H1 (cell line): ENCODE measurements at regions not wholly inside any gene's neighbourhood (a gene's known extent, or its start where the extent isn't known, plus 50 kb on each side); places are given as distances from the start of the nearest gene placed in this dataset.

Source experiments
- CTCF ChIA-PET: fragments of 300-600 bp; sonication (Branson Sonifier 250); formaldehyde crosslinking; loops from one replicate; lab custom pipeline; 2021; ENCODE audit not compliant: partially characterized antibody; lab: Charles Lee
- POLR2A ChIA-PET: fragments of 300-600 bp; sonication (Branson Sonifier 250); formaldehyde crosslinking; loops from one replicate; lab custom pipeline; 2021; ENCODE audit warnings: inconsistent platforms; ENCODE audit not compliant: partially characterized antibody; lab: Charles Lee
- DNase-seq, 2 experiments: peaks; one replicate each; pipeline versions ENCODE4 v3.0.0 to v3.0.0-alpha.2; 2010 to 2022; ENCODE audit warnings: low spot score in 2 of 2, low read depth in 1 of 2, mixed read lengths in 1 of 2
- FAIRE-seq: peaks from 2 replicates; lab custom pipeline; 2011; peaks lifted over from hg19 to GRCh38; lab: Jason Lieb, UNC
- H2AFZ ChIP-seq: 2 replicates; pipeline ENCODE4 v1.8.1; 2012; ENCODE audit warnings: low read length, inconsistent platforms
- H2AK5ac ChIP-seq: 2 replicates; pipeline ENCODE4 v1.6.1; 2013; ENCODE audit warnings: low read depth, low read length
- H2BK120ac ChIP-seq: replicated peaks from 2 replicates; pipeline ENCODE3; 2013; ENCODE audit warnings: low read depth, low read length, inconsistent platforms
- H2BK12ac ChIP-seq: 2 replicates; pipeline ENCODE4 v1.6.1; 2013; ENCODE audit warnings: low read depth, low read length
- H2BK15ac ChIP-seq: 2 replicates; pipeline ENCODE4 v1.6.1; 2013; ENCODE audit warnings: low read length
- H2BK20ac ChIP-seq: 2 replicates; pipeline ENCODE4 v1.6.1; 2013; ENCODE audit warnings: low read length
- H2BK5ac ChIP-seq: 2 replicates; pipeline ENCODE4 v1.6.1; 2013; ENCODE audit warnings: low read depth, low read length
- H3K14ac ChIP-seq: 2 replicates; pipeline ENCODE4 v1.6.1; 2013; ENCODE audit warnings: inconsistent platforms; ENCODE audit not compliant: insufficient read length
- H3K18ac ChIP-seq: 2 replicates; pipeline ENCODE4 v1.6.1; 2013; ENCODE audit warnings: low read length; ENCODE audit errors: extremely low read depth
- H3K23ac ChIP-seq: 2 replicates; pipeline ENCODE4 v1.6.1; 2013; ENCODE audit warnings: inconsistent platforms; ENCODE audit not compliant: insufficient read length
- H3K23me2 ChIP-seq: 2 replicates; pipeline ENCODE4 v1.6.1; 2013; ENCODE audit warnings: low read depth, low read length
- H3K27ac ChIP-seq: 2 replicates; pipeline ENCODE4 v1.6.1; 2011; ENCODE audit warnings: low read depth, low read length, inconsistent platforms
- H3K27me3 ChIP-seq, 4 experiments: replicated peaks in 1 of 4; 1 replicate in 1 of 4; 2 replicates in 3 of 4; pipeline versions ENCODE4 v1.6.1 to v1.8.1; 2011 to 2013; ENCODE audit warnings: low read length in 3 of 4, mild to moderate bottlenecking in 3 of 4, inconsistent platforms in 2 of 4, mixed read lengths in 2 of 4, moderate library complexity in 1 of 4; ENCODE audit not compliant: control insufficient read depth in 3 of 4, insufficient read depth in 3 of 4; ENCODE audit errors: extremely low read depth in 1 of 4
- H3K36me3 ChIP-seq, 4 experiments: 2 replicates each; pipeline versions ENCODE4 v1.6.1 to v1.8.1; 2011 to 2013; ENCODE audit warnings: mild to moderate bottlenecking in 4 of 4, low read length in 3 of 4, moderate library complexity in 2 of 4, control low read depth in 1 of 4, inconsistent platforms in 1 of 4; ENCODE audit not compliant: insufficient read depth in 4 of 4, control insufficient read depth in 2 of 4
- H3K4ac ChIP-seq: replicated peaks from 2 replicates; pipeline ENCODE3; 2013; ENCODE audit warnings: low read length, low read depth, mixed read lengths, inconsistent platforms; ENCODE audit not compliant: insufficient read length
- H3K4me1 ChIP-seq, 4 experiments: replicated peaks in 1 of 4; 1 replicate in 1 of 4; 2 replicates in 3 of 4; pipeline versions ENCODE4 v1.6.1 to v1.8.1; 2011 to 2013; ENCODE audit warnings: low read length in 3 of 4, inconsistent platforms in 2 of 4, mixed read lengths in 1 of 4; ENCODE audit not compliant: insufficient read depth in 4 of 4, control insufficient read depth in 3 of 4
- H3K4me2 ChIP-seq, 2 experiments: 2 replicates each; pipeline versions ENCODE4 v1.6.1 to v1.8.1; 2011 to 2013; ENCODE audit warnings: low read depth in 2 of 2, low read length in 2 of 2, control low read depth in 1 of 2, inconsistent platforms in 1 of 2, mild to moderate bottlenecking in 1 of 2; ENCODE audit not compliant: insufficient read depth in 1 of 2
- H3K4me3 ChIP-seq, 4 experiments: fragments of 200-600, 300-600 bp in 1 of 4; sonication (generic), shearing (Covaris generic), sonication (Bioruptor Twin) in 1 of 4; 2 replicates each; pipeline versions ENCODE4 v1.5.1 to v1.8.1; 2011 to 2016; ENCODE audit warnings: low read length in 4 of 4, low read depth in 3 of 4, control low read depth in 2 of 4, inconsistent platforms in 2 of 4, mild to moderate bottlenecking in 2 of 4, mixed read lengths in 1 of 4, moderate library complexity in 1 of 4; ENCODE audit not compliant: insufficient read depth in 2 of 4; ENCODE audit errors: extremely low read depth in 1 of 4
- H3K56ac ChIP-seq: replicated peaks from 2 replicates; pipeline ENCODE3; 2013; ENCODE audit warnings: low read depth, mild to moderate bottlenecking, mixed read lengths, low read length, inconsistent platforms; ENCODE audit not compliant: insufficient read length
- H3K79me1 ChIP-seq: 2 replicates; pipeline ENCODE4 v1.6.1; 2013; ENCODE audit warnings: low read depth, low read length, control low read depth
- H3K79me2 ChIP-seq, 2 experiments: 2 replicates each; pipeline versions ENCODE4 v1.6.1 to v1.8.1; 2012 to 2013; ENCODE audit warnings: low read length in 2 of 2, mild to moderate bottlenecking in 2 of 2, inconsistent platforms in 1 of 2; ENCODE audit not compliant: insufficient read depth in 2 of 2, control insufficient read depth in 1 of 2
- H3K9ac ChIP-seq, 4 experiments: replicated peaks in 1 of 4; 1 replicate in 1 of 4; 2 replicates in 3 of 4; pipeline versions ENCODE4 v1.6.1 to v1.8.1; 2011 to 2013; ENCODE audit warnings: low read depth in 3 of 4, low read length in 3 of 4, control low read depth in 2 of 4, mild to moderate bottlenecking in 2 of 4, moderate library complexity in 2 of 4, inconsistent platforms in 1 of 4; ENCODE audit errors: extremely low read depth in 1 of 4
- H3K9me3 ChIP-seq, 2 experiments: 2 replicates each; pipeline versions ENCODE4 v1.6.1 to v1.8.1; 2012 to 2013; ENCODE audit warnings: mild to moderate bottlenecking in 2 of 2, moderate library complexity in 2 of 2, control low read depth in 1 of 2, inconsistent platforms in 1 of 2, low read depth in 1 of 2, low read length in 1 of 2, mixed read lengths in 1 of 2; ENCODE audit not compliant: insufficient read depth in 2 of 2
- H4K20me1 ChIP-seq, 2 experiments: replicated peaks in 1 of 2; 2 replicates each; pipeline versions ENCODE3 to v1.8.1; 2011 to 2013; ENCODE audit warnings: inconsistent platforms in 2 of 2, low read length in 2 of 2, mild to moderate bottlenecking in 1 of 2; ENCODE audit not compliant: insufficient read depth in 2 of 2, control insufficient read depth in 1 of 2
- H4K5ac ChIP-seq: 2 replicates; pipeline ENCODE4 v1.6.1; 2013; ENCODE audit warnings: low read length, low read depth, mixed read lengths, inconsistent platforms; ENCODE audit not compliant: insufficient read length
- H4K8ac ChIP-seq: 2 replicates; pipeline ENCODE4 v1.8.0; 2013; ENCODE audit warnings: mild to moderate bottlenecking, moderate library complexity, low read length, inconsistent platforms; ENCODE audit not compliant: insufficient read depth; ENCODE audit errors: extremely low read depth
- H4K91ac ChIP-seq: replicated peaks from 2 replicates; pipeline ENCODE3; 2013; ENCODE audit warnings: low read length, mixed read lengths, inconsistent platforms; ENCODE audit not compliant: insufficient read length
- ATF3 ChIP-seq: IDR thresholded peaks from 2 replicates; pipeline ENCODE4 v1.6.1; 2011; ENCODE audit warnings: low read depth, mild to moderate bottlenecking, low read length; ENCODE audit not compliant: insufficient read depth
- GABPA ChIP-seq: IDR thresholded peaks from 2 replicates; pipeline ENCODE4 v1.6.1; 2011; ENCODE audit warnings: mild to moderate bottlenecking, low read length, moderate library complexity, borderline replicate concordance; ENCODE audit not compliant: insufficient read depth
- JUN ChIP-seq: IDR thresholded peaks from 2 replicates; pipeline ENCODE4 v1.6.1; 2011; ENCODE audit warnings: low read depth, mild to moderate bottlenecking, improper control_type of control experiment, low read length
- JUND ChIP-seq: IDR thresholded peaks from 2 replicates; pipeline ENCODE4 v1.6.1; 2011; ENCODE audit warnings: mild to moderate bottlenecking, improper control_type of control experiment, low read length
- MAFK ChIP-seq: IDR thresholded peaks from 2 replicates; pipeline ENCODE4 v1.6.1; 2012; ENCODE audit warnings: low read depth, mild to moderate bottlenecking, improper control_type of control experiment, low read length
- PHF8 ChIP-seq: fragments of 200-600 bp; sonication (generic); conservative IDR thresholded peaks from 2 replicates; pipeline ENCODE4 v1.7.1; 2012; ENCODE audit warnings: low read depth, mild to moderate bottlenecking, inconsistent platforms, low read length, moderate library complexity
- RAD21 ChIP-seq, 2 experiments: IDR thresholded peaks in 1 of 2; conservative IDR thresholded peaks in 1 of 2; 2 replicates each; pipeline ENCODE4 v1.6.1; 2011; ENCODE audit warnings: low read depth in 2 of 2, low read length in 2 of 2, improper control_type of control experiment in 1 of 2, inconsistent platforms in 1 of 2, mild to moderate bottlenecking in 1 of 2, moderate library complexity in 1 of 2
- RBBP5 ChIP-seq: IDR thresholded peaks from 2 replicates; pipeline ENCODE4 v1.7.1; 2012; ENCODE audit warnings: low read depth, mild to moderate bottlenecking, inconsistent platforms, low read length, moderate library complexity, borderline replicate concordance
- SAP30 ChIP-seq: fragments of 300-600 bp; sonication (generic); IDR thresholded peaks from 2 replicates; pipeline ENCODE4 v1.7.1; 2012; ENCODE audit warnings: low read length, moderate library complexity, mild to moderate bottlenecking, inconsistent platforms; ENCODE audit not compliant: insufficient read depth, insufficient replicate concordance

DNA sequence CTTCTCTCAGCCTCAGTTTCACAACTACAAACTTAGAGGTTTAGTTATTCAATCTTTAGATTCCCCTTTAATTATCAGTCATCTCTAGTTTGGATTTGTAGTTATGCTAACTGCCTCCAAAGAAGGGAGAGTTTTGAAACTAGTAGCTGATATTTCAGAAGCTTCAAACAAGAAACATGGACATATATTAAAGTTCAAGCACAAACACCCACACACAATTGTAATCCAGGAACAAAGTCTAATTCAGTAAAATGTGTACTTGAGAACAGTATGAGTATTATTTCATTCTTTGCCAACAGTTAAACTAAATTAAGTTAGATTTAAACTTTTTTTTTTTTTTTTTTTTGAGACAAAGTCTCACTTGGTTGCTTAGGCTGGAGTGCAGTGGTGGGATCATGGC is 71.2 kb upstream of the ABCA1 start:
- Histone ChIP-seq H3K23me2 (no peaks in the 10 kb centered on the region), H3K23ac (no peak overlapping the region), H4K20me1 (no peaks in the 10 kb centered on the region), H3K27me3 (no peaks in the 10 kb centered on the region), H2BK15ac (no peak overlapping the region), H2BK120ac (no peak overlapping the region), H4K91ac (no peak overlapping the region), H2BK12ac (no peak overlapping the region), H4K5ac (no peak overlapping the region), H2AK5ac (no peak overlapping the region), H2BK20ac (no peak overlapping the region), H3K4me3 (no peak overlapping the region), H2AFZ (no peak overlapping the region), H4K8ac (no peak overlapping the region), H3K4ac (no peak overlapping the region), H3K36me3 (no peaks in the 10 kb centered on the region), H3K14ac (no peak overlapping the region), H3K27ac (no peak overlapping the region), H3K4me1 (peaks cover 2 to 8% (median 5%) of the 10 kb centered on the region in 4 experiments; a peak in 4 of 7 replicates), H3K4me2 (no peak overlapping the region), H3K56ac (no peak overlapping the region), H3K9me3 (no peaks in the 10 kb centered on the region), H2BK5ac (no peak overlapping the region), H3K9ac (no peak overlapping the region), H3K18ac (no peak overlapping the region), H3K79me2 (no peaks in the 10 kb centered on the region), H3K79me1 (no peaks in the 10 kb centered on the region)
- ChIA-PET CTCF (interaction anchor here (0.8 to 1.9 kb wide), 2 partner anchors 72 to 439 kb away, joined by 3 to 4 read pairs; no protein-coding TSS in a partner anchor), POLR2A (no interaction called here)
- DNase-seq (no peak), FAIRE-seq (no peak)
- TF ChIP-seq MAFK (no peak), RAD21 (IDR thresholded peaks at IDR 0.05 in 1 of 2, conservative IDR thresholded peaks at IDR 0.05 in 1 of 2; ENCODE audit: low read depth in 2 of 2, low read length in 2 of 2) (no peak), JUND (no peak), PHF8 (no peak), JUN (no peak), ATF3 (no peak), SAP30 (no peak), RBBP5 (no peak), GABPA (no peak)
